ENCODE measurements at regions not wholly inside any gene's neighbourhood (a gene's known extent, or its start where the extent isn't known, plus 50 kb on each side); places are given as distances from the start of the nearest gene placed in this dataset.
"Not testable (repeated sequence)": the region's sequence is repeated elsewhere in the genome, so short reads cannot be mapped to it uniquely, and the experiment has no call there.

GRCh38 chr6:120489941-120490340, 844.3 kb downstream of the TBC1D32 start:
- no peak for DNase-seq

DNA sequence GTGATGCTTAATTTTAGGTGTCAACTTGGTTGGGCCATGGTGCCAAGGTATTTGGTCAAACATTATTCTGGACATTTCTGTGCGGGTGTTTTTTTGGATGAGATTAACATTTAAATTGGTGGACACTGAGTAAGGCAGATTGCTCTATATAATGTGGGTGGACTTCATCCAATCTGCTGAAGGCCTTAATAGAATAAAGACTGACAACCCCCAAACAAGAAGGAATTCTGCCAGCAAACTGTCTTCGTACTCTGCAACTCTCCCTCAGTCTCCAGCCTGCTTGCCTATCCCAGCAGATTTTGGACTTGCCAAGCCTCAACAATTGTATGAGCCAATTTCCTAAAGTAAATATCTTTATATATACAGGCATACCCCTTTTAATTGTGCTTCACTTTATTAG, 850.1 kb downstream of the TBC1D32 start:
- no peak for DNase-seq

GRCh38 chr6:120478650-120479049, 855.6 kb downstream of the TBC1D32 start:
- DNase-seq, result no peak

DNA sequence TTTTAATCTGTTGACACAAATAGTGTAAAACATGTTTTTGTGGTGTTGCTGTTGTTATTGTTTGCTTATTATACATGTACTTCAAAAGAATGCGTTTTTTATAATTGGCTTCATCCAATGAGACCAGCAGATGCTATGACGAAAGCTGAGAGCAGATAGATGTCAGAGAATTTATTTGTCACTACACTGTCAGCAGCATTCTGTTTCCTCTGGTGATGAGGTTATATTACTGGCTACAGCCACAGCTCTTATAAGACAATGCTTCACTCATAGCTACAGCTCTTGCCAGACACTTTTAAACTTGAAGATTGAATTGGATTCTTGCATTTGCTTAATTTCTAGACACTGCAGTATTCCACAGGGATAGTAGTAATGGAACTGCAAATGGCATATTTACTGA, 860.5 kb downstream of the TBC1D32 start:
- no peak for DNase-seq

- DNase-seq, result no peak
Measured at GRCh38 chr6:120468486-120468885, 865.8 kb downstream of the TBC1D32 start.

GRCh38 chr6:120451508-120451907, 882.8 kb downstream of the TBC1D32 start:
- DNase-seq, result no peak

GRCh38 chr6:120447605-120448004, 886.7 kb downstream of the TBC1D32 start:
- no peak for DNase-seq

DNA sequence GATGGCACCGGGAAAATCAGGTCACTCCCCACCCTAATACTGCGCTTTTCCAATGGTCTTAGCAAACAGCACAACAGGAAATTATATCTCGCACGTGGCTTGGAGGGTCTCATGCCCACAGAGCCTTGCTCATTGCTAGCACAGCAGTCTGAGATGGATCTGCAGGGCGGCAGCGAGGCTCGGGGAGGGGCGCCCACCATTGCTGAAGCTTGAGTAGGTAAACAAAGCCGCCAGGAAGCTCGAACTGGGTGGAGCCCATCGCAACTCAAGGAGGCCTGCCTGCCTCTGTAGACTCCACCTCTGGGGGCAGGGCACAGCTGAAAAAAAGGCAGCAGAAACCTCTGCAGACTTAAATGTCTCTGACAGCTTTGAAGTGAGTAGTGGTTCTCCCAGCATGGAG, 901.4 kb downstream of the TBC1D32 start:
- DNase-seq, result not testable (repeated sequence)

GRCh38 chr6:120431841-120432240, 902.4 kb downstream of the TBC1D32 start:
- DNase-seq, result no peak

GRCh38 chr6:120411394-120411793, 922.9 kb downstream of the TBC1D32 start:
- DNase-seq, result no peak

GRCh38 chr6:120410586-120410985, 923.7 kb downstream of the TBC1D32 start:
- no peak for DNase-seq

DNA sequence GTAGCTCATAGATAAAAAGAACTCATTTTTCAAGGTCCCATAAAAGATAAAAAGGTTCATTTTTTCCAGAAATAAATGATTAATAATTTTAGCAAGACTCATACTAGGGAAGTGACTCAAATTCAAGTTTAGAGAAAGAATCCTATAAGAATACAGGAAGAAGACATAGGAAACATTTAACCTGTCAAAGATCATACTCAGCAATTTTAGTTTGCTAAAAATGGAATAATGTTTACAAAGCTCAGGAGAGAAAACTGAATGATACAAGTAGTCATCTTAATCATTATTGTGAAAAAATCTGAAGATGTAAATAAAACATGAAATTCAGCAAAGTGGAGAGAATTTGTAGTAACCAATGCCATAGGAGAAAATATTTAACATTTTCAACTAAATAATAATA, 926.6 kb downstream of the TBC1D32 start:
- no peak for DNase-seq

- no peak for DNase-seq
Measured at GRCh38 chr6:120405947-120406346, 928.3 kb downstream of the TBC1D32 start.

GRCh38 chr6:120395784-120396183, 938.5 kb downstream of the TBC1D32 start:
- no peak for DNase-seq

- DNase-seq, result no peak
Measured at GRCh38 chr6:120395330-120395729, 939.0 kb downstream of the TBC1D32 start.

GRCh38 chr6:120392941-120393340, 941.3 kb downstream of the TBC1D32 start:
- DNase-seq, result no peak

DNA sequence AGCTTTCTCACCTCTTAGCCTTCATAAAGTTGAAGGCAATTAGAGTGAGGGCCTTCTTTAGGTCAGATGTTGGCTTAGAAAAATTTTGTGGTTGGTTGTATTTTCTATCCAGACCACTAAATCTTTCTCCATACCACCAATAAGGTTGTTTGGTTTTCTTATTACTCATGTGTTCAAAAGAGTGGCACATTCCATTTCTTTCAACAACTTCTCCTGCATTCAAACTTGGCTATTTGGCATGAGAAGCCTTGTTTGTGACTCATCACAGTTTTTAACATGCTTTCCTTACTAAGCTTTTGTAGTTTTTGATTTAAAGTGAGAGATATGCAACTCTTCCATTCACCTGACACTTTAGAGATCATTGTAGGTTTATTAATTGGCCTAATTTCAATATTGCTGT, 949.6 kb downstream of the TBC1D32 start:
- DNase-seq, result no peak

DNA sequence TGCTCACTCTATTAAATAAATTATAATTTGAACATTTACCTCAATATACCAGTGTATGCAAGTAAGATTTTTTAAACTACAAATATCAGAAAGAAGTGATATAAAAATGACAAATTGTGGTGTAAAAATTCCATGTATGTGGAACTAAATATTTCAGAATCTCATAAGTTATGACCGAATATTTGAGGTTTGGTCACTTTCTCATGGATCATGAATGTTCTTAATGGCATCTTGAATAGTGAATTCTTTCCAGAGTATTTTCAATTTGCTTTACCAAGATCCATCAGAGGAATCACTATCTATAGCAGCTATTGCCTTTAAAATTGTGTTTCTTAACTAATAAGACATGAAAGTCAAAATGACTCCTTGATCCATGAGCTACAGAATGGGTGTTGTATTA, 950.6 kb downstream of the TBC1D32 start:
- DNase-seq, result no peak

GRCh38 chr6:120378582-120379220, 955.6 kb downstream of the TBC1D32 start:
- peak in 1 of 5 experiments; percentile 6 for DNase-seq

GRCh38 chr6:120373185-120373584, 961.1 kb downstream of the TBC1D32 start:
- no peak for DNase-seq

DNA sequence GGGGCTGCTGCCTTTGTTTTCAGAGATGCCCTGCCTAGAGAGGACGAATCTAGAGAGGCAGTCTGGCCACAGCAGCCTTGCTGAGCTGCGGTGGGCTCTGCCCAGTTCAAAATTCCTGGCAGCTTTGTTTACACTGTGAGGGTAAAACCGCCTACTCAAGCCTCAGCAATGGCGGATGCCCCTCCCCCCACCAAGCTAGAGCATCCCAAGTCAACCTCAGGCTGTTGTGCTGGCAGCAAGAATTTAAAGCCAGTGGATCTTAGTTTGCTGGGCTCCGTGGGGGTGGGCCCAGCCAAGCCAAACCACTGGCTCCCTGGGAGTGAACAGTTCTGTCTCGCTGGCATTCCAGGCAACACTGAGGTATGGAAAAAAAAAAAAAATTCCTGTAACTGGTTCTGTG, 970.9 kb downstream of the TBC1D32 start:
- DNase-seq, result no peak

- not testable (repeated sequence) for DNase-seq
Measured at GRCh38 chr6:120358535-120358934, 975.7 kb downstream of the TBC1D32 start.

DNA sequence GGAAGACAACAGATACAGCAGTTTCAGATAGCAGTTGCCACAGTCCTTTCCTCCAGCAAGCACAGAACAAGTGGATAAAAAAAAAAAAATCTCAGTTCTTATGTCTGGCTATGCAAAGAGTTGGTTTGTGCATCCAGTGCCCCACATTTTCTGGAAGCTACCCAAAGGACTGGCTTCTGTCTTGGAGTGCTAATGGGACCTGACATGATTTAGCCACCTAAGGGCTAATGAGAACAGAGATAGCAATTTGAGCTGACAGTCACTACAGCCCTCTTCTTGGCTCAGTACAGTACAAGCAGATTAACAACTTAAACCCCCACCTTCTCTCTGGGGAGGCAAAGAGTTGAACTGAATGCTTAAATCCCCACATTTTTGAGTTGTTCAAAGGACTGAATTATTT, 976.8 kb downstream of the TBC1D32 start:
- no peak for DNase-seq

DNA sequence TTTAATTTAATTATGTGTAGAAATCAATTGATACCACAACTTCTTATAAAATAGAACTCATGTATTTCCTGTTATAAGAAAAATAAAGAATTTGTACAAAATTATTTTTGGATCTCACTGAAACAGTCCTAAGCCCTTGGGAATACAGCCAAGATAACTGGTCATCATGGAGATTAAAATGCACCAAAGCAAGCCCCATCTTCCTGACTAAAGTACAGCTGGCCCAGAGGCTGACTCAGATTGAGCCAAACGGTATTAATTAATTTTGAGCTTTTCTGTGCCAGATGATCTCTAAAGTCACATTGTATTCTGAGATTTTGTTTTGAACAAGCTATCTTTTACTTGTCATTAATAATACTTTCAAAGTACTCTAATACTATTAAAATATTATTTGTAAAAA, 978.5 kb downstream of the TBC1D32 start:
- DNase-seq, result no peak

GRCh38 chr6:120354452-120355098, 979.7 kb downstream of the TBC1D32 start:
- peak in 1 of 5 experiments; percentile 59 for DNase-seq

Data from T-helper 2 cell (primary cell).